ENCODE measurements at regions not wholly inside any gene's neighbourhood (a gene's known extent, or its start where the extent isn't known, plus 50 kb on each side); places are given as distances from the start of the nearest gene placed in this dataset.
"Not testable (repeated sequence)": the region's sequence is repeated elsewhere in the genome, so short reads cannot be mapped to it uniquely, and the experiment has no call there.

- no peak for DNase-seq
- in situ Hi-C loops (cut with MboI; ENCODE audit: low pct_unique_long_range_greater_than_20kb, low sequenced_read_pairs): no loop called here
Measured at GRCh38 chr2:4101936-4102335, 398.6 kb downstream of the DCDC2C start.

DNA sequence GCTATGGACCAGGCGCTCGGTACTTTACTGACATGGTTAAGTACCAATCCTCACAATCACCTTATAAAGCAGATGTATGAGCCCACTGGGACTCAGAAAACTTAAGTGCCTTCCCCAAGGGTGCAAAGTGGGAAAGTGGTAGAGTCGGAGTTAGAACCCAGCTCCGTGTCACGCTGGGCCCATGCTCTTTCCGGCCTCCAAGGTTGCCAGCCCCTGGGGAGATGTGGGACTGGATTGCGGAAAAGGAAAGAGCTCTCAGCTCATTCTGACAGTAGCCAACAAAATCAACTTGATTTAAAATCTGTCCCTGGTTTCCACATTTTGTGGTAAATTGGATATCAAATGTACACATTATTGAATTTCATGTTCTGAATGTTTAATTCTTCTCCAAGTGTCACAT lies 403.8 kb downstream of the DCDC2C start:
- in situ Hi-C loops (cut with MboI; ENCODE audit: low pct_unique_long_range_greater_than_20kb, low sequenced_read_pairs): no loop called here
- no peak for DNase-seq

GRCh38 chr2:4110273-4110672 lies 406.9 kb downstream of the DCDC2C start:
- in situ Hi-C loops (cut with MboI; ENCODE audit: low pct_unique_long_range_greater_than_20kb, low sequenced_read_pairs): no loop called here
- DNase-seq: no peak

- in situ Hi-C loops (cut with MboI; ENCODE audit: low pct_unique_long_range_greater_than_20kb, low sequenced_read_pairs); DNase-seq: not testable (repeated sequence)
Measured at GRCh38 chr2:4115435-4115834, 412.1 kb downstream of the DCDC2C start.

GRCh38 chr2:4122726-4123125 lies 419.4 kb downstream of the DCDC2C start:
- no peak for DNase-seq
- in situ Hi-C loops (cut with MboI; ENCODE audit: low pct_unique_long_range_greater_than_20kb, low sequenced_read_pairs): no loop called here

GRCh38 chr2:4130651-4131050 lies 427.3 kb downstream of the DCDC2C start:
- in situ Hi-C loops (cut with MboI; ENCODE audit: low pct_unique_long_range_greater_than_20kb, low sequenced_read_pairs): no loop called here
- DNase-seq: peak; percentile 13

- in situ Hi-C loops (cut with MboI; ENCODE audit: low pct_unique_long_range_greater_than_20kb, low sequenced_read_pairs): no loop called here
- DNase-seq: peak; percentile 81
Measured at GRCh38 chr2:4134551-4135550, 431.5 kb downstream of the DCDC2C start.

GRCh38 chr2:4135765-4136164 lies 432.4 kb downstream of the DCDC2C start:
- peak; percentile 27 for DNase-seq
- in situ Hi-C loops (cut with MboI; ENCODE audit: low pct_unique_long_range_greater_than_20kb, low sequenced_read_pairs): no loop called here

GRCh38 chr2:4139316-4139715 lies 435.9 kb downstream of the DCDC2C start:
- no peak for DNase-seq
- in situ Hi-C loops (cut with MboI; ENCODE audit: low pct_unique_long_range_greater_than_20kb, low sequenced_read_pairs): no loop called here

DNA sequence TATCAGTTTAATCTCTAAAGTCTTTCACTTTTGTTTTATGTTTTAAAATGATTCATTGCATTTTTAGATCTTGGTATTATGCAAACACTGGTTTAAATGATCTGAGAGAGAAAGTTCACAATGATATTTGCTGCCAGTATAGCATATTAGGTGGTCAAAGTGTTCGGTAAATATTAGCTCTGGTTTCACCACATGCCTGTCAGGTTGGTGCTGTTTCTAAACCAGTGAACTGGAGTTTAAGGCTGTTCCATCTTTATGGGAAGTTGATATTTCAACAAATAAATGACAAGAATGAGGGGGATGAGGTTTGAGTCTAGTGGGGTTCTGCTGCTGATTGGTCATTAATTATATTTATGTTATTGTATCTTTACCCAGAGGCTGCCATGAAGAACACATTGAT lies 436.4 kb downstream of the DCDC2C start:
- in situ Hi-C loops (cut with MboI; ENCODE audit: low pct_unique_long_range_greater_than_20kb, low sequenced_read_pairs): no loop called here
- no peak for DNase-seq

DNA sequence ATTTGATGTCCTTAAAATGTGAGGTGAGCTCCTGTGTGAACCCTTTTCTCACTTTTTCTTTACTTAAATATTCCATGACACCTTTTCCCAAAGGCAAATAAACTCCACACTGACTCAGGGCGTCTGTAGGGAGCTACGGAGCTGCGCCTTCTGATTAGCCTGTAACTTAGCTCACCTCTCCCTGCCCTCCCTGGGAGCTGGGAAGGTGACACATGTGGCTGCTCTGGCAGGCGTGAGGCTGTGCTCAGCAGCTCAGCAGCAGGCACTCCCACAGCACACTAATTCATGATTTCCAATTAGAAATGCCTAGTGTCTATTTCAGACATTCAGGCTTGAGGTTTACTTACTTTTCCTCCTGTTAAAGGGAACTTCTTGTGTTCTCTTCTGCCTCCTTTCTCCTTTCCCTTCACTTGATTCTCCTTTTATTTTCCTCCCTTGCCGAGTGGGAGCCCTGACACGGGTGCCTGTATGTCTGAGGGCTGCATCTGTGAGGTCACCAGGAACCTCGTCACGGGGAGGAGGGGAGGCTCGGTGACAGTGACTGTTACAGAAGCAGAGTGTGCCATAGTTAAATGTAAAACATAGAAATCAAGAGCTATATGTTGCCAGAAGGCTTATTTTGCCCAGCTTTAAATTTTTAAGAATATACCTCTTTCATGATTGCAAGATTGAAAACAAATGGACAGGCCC lies 437.1 kb downstream of the DCDC2C start:
- in situ Hi-C loops (cut with MboI; ENCODE audit: low pct_unique_long_range_greater_than_20kb, low sequenced_read_pairs): no loop called here
- no peak for DNase-seq

DNA sequence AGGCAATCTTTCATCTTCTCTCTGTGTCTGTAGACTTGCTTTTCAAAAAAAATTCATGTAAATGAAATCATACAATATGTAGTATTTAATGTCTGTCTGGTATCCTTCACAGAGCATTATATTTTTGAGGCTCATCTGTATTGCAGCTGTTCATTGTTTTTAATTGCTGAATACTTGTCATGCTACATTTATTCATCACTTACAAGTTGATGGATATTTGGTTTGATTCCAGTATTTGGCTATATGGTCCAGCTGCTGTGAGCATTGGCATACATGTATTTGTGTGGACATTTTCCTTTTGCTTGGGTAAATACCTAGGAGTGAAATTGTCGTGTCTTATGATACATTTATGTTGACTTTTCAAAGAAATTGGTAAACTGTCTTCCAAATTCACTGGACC lies 441.4 kb downstream of the DCDC2C start:
- DNase-seq: no peak

DNA sequence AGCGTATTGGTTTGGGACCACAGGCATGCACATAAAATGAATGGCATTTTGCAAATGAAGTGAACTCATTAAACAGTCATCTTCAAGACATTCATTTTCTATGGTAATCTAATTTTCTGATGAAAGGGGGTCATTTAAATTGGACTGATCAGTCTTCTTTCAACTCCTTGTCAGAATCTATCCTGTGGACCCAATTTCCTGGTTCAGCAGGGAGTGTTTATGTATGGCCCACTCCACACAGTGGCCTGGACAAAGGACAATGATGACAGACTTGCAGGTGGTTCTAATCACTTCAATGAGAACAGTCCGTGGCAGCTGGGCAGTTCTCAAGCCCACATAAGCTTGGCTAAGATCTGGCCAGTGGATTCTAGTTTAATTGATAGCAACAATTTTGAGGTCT lies 448.1 kb downstream of the DCDC2C start:
- in situ Hi-C loops (cut with MboI; ENCODE audit: low pct_unique_long_range_greater_than_20kb, low sequenced_read_pairs): no loop called here
- no peak for DNase-seq

More for the DNA sequence above, 441.4 kb downstream of the DCDC2C start:
- in situ Hi-C loops (cut with MboI; ENCODE audit: low pct_unique_long_range_greater_than_20kb, low sequenced_read_pairs): no loop called here

DNA sequence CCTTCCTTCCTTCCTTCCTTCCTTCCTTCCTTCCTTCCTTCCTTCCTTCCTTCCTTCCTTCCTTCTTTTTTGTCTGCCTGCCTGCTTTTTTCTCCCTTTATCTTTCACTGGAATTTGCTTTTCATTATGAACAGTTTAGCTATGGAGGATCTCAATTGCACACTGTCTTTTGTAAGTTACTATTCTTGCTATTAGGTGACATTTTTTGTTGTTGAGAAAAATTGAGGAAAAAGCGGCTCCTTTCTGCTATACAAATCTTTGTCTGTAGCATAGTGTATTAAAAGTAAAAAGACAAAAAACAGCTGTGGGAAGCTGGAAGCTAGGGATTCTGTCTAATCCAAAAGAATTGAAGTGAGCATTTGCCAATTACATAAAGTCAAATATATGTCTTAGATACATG lies 448.7 kb downstream of the DCDC2C start:
- DNase-seq: no peak
- in situ Hi-C loops (cut with MboI; ENCODE audit: low pct_unique_long_range_greater_than_20kb, low sequenced_read_pairs): no loop called here

GRCh38 chr2:4168834-4169233 lies 465.5 kb downstream of the DCDC2C start:
- in situ Hi-C loops (cut with MboI; ENCODE audit: low pct_unique_long_range_greater_than_20kb, low sequenced_read_pairs): no loop called here
- no peak for DNase-seq

DNA sequence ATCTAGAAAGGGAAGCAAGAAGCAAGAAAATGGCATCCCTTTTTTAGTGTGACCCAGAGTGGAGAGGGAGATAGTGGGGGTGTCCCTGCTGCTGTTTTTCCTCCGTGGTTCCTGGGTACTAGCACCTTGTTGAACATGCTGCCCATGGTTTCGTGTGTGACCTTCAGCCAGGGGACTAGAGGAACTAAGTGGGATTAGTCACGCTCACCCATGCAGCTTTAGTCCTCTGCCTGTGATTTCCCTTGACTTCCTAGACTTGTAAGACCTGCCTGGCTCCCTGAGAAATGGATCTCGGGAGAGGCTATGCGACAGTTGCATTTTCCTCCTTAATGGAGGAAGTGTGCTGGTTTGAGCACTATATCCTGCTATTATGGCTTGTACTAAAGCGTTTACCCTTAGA lies 471.4 kb downstream of the DCDC2C start:
- no peak for DNase-seq

DNA sequence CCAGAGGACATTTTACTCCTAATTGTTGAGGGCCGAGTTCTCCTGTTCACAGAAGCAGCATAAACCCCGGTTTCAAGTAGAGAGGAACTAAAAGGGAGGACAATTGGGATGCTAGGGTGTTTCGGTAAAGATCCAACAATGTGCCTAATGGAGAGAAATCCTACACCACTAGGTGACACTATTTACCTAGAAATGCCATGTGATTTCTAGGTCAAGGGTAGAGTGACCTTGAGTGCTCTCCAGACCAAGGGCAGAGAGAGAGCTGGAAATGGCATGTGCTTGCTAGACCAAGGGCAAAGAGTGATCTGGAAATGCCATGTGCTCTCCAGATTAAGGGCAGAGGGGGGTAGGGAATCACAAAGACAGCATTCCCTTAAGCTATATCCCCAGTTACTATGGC lies 472.0 kb downstream of the DCDC2C start:
- no peak for DNase-seq
- in situ Hi-C loops (cut with MboI; ENCODE audit: low pct_unique_long_range_greater_than_20kb, low sequenced_read_pairs): no loop called here

More for the DNA sequence above, 471.4 kb downstream of the DCDC2C start:
- in situ Hi-C loops (cut with MboI; ENCODE audit: low pct_unique_long_range_greater_than_20kb, low sequenced_read_pairs): no loop called here

DNA sequence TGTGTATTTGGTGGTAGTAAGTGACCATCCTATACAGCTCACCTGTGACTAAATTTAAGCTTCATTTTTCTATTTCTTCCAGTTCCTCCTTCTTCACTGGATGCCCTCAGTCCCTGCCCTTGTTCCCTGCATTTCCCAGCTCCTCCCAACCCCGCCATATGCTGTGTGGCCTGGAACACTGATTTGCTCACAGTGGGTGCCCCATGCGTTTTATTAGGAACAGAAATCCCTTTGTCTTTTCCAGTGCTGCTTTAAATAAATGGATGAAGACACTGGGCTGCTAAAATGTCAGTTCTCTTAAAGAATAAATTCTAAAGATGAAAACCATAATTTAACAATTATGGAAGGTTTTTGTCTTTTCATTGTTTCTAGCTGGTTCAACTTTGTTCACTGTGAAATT lies 477.3 kb downstream of the DCDC2C start:
- in situ Hi-C loops (cut with MboI; ENCODE audit: low pct_unique_long_range_greater_than_20kb, low sequenced_read_pairs): no loop called here
- no peak for DNase-seq

- DNase-seq: no peak
- in situ Hi-C loops (cut with MboI; ENCODE audit: low pct_unique_long_range_greater_than_20kb, low sequenced_read_pairs): no loop called here
Measured at GRCh38 chr2:4181062-4181461, 477.7 kb downstream of the DCDC2C start.

DNA sequence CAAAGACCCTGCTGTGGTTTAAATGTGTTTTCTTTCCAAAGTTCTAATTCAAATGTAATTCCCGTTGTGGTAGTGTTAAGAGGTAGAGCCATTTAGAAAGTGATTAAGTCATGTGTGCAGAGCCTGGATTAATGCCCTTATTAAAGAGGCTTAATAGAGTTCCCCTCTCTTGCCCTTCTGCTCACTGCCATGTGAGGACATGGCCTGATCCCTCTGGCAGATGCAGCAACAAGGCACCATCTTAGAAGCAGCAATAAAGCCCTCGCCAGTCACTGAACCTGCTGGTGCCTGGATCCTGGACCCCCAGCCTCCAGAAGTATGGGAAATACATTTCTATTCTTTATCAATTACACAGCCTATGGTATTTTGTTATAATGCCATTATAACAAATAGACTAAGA lies 485.2 kb downstream of the DCDC2C start:
- in situ Hi-C loops (cut with MboI; ENCODE audit: low pct_unique_long_range_greater_than_20kb, low sequenced_read_pairs): no loop called here
- DNase-seq: no peak
